Endothelial cell of umbilical vein (primary cell): ENCODE measurements at regions not wholly inside any gene's neighbourhood (a gene's known extent, or its start where the extent isn't known, plus 50 kb on each side); places are given as distances from the start of the nearest gene placed in this dataset.

ENCODE experiments used
- EZH2 ChIP-seq: IDR thresholded peaks from 2 replicates; pipeline ENCODE4 v1.6.1; 2012; ENCODE audit warnings: borderline replicate concordance, low read depth, mild to moderate bottlenecking, moderate library complexity, low read length, inconsistent platforms; ENCODE audit not compliant: severe bottlenecking
- JUN ChIP-seq: IDR thresholded peaks from 2 replicates; pipeline ENCODE4 v1.6.1; 2011; ENCODE audit warnings: borderline replicate concordance, low read depth; ENCODE audit not compliant: insufficient read length, insufficient read depth
- TF ChIP-seq, protein P1 (sequence below), 2 donors: IDR thresholded peaks; 1 replicate in 1 of 2; 2 replicates in 1 of 2; pipeline ENCODE4 v1.5.1; 2011; ENCODE audit warnings: low read length in 2 of 2, mild to moderate bottlenecking in 2 of 2, moderate library complexity in 2 of 2, control low read depth in 1 of 2, inconsistent platforms in 1 of 2, low read depth in 1 of 2; ENCODE audit not compliant: insufficient read depth in 1 of 2; ENCODE audit errors: extremely low read depth in 1 of 2

GRCh38 chr21:29443411-29444010, 144.8 kb downstream of the BACH1 start:
- TF ChIP-seq JUN (no peak), EZH2 (no peak)
- TF ChIP-seq, protein P1, sequence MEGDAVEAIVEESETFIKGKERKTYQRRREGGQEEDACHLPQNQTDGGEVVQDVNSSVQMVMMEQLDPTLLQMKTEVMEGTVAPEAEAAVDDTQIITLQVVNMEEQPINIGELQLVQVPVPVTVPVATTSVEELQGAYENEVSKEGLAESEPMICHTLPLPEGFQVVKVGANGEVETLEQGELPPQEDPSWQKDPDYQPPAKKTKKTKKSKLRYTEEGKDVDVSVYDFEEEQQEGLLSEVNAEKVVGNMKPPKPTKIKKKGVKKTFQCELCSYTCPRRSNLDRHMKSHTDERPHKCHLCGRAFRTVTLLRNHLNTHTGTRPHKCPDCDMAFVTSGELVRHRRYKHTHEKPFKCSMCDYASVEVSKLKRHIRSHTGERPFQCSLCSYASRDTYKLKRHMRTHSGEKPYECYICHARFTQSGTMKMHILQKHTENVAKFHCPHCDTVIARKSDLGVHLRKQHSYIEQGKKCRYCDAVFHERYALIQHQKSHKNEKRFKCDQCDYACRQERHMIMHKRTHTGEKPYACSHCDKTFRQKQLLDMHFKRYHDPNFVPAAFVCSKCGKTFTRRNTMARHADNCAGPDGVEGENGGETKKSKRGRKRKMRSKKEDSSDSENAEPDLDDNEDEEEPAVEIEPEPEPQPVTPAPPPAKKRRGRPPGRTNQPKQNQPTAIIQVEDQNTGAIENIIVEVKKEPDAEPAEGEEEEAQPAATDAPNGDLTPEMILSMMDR (IDR thresholded peaks at IDR 0.05; ENCODE audit: extremely low read depth in 1 of 2, insufficient read depth in 1 of 2, low read depth in 1 of 2, low read length in 2 of 2): no peak
